ENCODE measurements at regions not wholly inside any gene's neighbourhood (a gene's known extent, or its start where the extent isn't known, plus 50 kb on each side); places are given as distances from the start of the nearest gene placed in this dataset.
A peak's percentile ranks its signal among the peaks of the same experiment; 100 is the strongest.
"Not testable (repeated sequence)": the region's sequence is repeated elsewhere in the genome, so short reads cannot be mapped to it uniquely, and the experiment has no call there.

DNA sequence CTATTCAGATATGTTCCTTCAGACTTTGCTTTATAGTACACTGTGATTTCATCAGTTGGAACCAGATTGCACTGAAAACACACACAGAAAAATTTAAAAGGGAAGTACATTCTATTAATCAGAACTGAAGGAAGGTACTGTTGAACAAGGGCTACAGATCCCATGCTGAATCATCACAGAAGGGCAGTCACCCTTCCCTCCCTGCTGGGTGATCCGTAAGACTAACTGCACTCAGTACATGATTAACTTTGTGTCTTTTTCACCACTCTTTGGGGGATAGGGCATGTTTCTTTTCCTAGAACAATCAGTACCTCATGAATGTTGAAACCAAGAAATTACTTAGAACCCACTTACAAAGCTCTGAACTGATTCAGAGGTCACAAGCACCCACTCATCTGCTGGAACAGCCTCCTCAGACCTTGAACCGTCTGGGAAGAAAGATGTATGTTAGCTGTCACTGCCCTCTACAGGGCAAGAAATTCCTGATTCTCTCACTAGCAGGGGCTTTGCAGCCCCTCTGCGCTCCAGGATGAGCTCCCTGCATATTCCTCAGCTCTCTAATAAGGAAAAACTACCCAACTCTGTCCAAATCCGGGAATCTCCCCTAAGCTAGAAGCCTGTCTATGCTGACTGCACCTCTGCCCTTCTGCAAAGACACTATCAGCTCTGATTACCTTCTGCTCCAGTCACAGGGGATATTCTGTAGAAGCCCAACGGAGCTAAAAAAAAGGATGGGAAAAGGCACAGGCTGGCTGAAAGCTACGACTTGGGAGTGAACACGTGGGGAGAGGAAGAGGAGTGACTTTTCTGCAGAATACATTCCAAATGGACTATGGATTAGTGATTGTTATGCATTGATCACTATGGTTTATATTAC is 51.0 kb downstream of the IARS1 start:
- DNase-seq (ENCODE audit: low spot score) = peak; percentile 5

DNA sequence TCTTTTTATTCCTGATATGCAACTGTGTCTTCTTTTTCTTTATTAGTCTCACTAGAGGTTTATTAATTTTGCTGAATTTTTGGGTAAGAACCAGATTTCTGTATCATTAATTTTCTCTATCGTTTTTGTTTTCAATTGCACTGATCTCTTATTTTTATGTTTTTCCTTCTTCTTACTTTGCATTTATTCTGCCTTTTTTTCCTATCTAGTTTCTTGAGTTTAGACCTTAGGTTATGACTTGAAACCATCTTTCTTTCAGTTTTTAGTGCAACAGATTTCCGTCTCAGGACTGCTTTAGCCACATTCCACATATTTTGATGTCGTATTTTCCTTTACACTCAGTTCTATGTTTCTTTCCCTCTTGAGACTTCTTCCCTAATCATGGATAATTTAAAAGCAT is 56.6 kb downstream of the IARS1 start:
- no peak for DNase-seq (ENCODE audit: low spot score)

DNA sequence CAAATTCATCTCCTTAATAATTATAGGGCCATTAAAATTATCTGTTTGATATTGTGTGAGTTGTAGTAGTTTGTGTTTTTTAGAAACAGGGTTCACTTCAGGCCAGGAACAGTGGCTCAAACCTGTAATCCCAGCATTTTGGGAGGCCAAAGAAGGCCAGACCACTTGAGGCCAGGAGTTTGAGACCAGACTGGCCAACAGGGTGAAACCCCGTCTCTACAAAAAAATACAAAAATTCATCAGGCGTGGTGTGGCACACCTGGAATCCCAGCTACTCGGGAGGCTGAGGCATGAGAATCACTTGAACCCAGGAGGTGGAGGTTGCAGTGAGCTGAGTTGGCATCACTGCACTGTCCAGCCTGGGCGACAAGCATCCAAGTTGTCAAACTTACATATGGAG is 57.0 kb downstream of the IARS1 start:
- no peak for DNase-seq (ENCODE audit: low spot score)

DNA sequence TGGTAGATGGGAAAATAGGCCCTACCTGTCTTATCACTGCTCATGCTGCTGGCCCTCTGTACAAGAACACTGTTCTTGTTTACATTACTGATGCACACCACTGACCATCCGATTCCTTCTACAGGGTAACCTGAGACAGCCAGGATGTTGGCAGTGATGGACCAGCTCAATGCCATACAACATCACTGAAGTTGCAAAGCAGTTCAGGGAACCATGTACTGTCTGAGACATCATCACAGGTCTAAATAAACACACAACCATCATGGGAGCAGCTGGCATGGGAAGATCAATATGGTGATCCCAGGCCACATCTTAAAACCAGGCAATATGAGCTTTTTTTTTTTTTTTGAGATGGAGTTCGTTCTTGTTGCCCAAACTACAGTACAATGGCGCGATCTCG is 59.0 kb downstream of the IARS1 start:
- DNase-seq (ENCODE audit: low spot score) = no peak

DNA sequence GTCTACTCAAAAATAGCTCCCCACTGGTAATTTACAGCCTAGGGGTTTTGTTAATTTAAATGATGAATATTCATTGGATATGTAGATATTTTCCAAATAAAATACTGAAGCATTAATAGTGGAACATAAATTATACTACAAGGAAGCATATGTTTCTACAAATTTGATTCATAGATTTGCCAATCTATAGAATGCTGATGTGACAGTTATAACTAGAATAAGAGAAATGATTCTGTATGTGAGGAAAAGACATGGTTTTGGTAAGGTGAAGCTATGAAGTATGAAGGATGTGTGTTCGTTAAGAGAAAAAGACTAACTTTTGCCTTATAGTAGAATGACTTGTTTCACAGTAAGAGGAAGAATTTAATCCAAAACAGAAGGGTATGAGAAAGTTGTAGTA is 61.3 kb downstream of the IARS1 start:
- no peak for DNase-seq (ENCODE audit: low spot score)

DNA sequence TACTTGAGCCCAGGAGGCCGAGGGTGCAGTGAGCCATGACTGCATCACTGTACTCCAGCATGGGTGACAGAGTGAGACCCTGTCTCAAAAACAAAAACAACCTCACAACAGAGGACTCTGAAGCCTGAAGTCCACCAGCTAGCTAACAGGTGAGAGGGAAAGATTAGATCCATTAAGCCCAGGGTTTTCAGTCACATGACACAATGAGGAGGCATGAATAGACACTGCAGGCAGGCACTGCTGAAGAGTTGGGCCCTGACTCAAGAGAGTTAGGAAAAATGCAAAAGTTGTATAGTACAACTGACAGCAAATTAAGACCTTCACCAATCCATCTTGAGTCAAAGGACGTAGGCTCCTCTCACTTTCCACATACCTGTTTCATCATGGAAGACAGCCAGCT is 64.9 kb downstream of the IARS1 start:
- DNase-seq (ENCODE audit: low spot score) = no peak

DNA sequence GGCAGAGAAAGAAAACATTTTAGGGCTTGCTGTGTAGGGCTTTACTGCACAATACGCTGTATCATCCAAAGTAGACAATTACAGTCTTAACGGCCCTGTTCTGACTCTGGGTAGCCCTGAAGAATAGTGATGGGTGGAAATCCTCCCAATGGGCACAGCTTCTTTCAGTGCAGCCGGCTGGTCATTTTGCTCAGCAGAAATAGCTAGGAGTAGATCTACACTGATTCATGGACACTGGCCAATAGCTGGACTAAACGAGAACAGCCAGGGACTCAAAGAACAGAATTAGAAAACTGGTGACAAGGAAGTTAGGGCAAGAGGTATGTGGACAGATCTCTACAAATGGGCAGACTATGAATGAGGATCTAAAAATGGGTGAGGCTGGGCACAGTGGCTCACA is 69.3 kb downstream of the IARS1 start:
- no peak for DNase-seq (ENCODE audit: low spot score)

DNA sequence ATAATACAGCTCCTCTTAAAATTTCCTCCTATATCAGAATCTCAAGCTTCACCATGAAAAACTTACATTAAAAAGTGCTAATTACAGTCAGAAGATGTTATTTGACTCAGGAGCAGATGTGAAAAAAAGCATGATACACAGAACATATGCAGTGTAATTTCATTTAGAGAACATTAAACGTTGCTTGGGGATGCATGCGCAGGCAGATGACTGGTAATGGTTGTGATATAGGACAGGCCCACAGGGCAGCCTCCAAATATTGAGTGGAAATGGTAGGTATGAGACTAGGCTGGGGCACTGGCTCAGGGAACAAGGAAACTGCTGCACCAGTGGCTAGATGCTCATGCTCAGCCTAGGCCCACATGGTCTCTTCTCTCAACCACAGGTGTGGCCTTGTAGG is 69.7 kb downstream of the IARS1 start:
- DNase-seq (ENCODE audit: low spot score) = no peak

DNA sequence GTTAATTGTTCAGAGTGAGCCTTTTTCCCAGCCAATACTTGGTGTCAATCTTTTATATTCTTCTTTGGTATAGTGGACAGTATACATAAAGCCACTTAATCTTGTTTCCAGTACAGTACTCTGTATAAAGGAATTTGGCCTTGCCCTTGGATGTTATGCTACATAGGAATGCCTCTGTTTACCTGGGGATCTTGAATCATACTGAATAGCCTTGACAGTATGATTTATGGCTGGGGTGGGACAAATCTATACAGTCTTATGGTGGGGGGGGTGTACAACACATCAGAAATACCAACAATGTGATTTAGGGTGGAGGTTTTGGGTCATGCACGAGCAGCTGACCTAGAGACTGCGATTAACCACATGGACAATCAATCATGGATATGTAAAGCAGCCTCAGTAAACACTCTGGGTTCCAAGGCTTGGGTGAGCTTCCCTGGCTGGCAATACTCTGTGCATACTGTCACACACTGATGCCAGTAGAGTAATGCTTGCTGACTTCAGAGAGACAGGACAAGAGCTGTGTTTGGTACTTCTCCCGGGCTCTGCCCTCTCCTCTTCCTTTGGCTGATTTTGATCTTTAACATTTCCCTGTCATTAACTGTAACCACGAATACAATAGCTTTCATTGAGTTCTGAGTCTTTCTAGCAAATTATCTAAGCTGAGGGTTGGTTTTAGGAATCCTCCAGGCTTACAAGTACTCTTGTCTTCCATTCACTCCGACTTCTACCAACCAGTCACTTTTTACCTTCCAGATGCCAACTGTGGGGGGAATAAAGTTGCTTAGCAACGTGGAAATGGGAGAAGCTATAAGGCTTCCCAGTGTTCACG is 84.6 kb downstream of the IARS1 start:
- DNase-seq (ENCODE audit: low spot score) = no peak

DNA sequence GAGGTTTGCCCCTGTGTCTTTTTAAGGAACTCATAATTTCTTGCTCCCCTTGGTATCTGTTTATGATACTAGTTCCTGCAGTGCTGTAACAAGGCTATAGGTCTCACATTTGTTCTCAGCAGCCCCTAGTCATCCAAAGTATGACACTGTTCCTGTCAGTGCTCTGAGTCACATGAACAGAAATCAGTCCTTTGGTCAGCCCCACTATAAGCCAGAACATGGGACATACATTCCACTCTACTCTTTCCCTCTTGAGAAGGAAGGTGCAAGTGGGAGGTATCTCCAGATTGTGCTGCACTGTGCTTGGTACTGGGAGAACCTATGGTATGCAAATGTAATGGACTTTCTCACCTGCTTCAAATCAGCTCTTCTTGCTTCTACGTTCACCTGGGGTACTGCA is 87.0 kb downstream of the IARS1 start:
- DNase-seq (ENCODE audit: low spot score) = no peak

DNA sequence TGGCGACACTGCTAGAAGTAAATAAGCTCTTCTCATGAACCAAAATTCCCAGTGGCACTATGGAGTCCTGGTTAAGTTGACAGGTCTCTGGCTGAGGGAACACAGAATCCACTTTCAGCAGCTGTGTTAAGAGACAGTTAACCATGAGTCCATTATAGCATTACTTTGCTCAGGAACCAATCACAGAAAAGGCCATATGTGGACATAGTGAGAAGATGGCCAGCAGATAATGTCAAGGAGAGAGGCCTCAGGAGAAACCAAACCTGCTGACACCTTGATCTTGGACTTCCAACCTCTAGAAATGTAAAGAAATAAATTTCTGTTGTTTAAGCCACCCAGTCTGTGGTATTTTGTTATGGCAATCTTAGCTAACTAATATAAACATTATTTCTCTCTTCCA is 88.7 kb upstream of the SPTLC1 start:
- DNase-seq (ENCODE audit: low spot score) = not testable (repeated sequence)

DNA sequence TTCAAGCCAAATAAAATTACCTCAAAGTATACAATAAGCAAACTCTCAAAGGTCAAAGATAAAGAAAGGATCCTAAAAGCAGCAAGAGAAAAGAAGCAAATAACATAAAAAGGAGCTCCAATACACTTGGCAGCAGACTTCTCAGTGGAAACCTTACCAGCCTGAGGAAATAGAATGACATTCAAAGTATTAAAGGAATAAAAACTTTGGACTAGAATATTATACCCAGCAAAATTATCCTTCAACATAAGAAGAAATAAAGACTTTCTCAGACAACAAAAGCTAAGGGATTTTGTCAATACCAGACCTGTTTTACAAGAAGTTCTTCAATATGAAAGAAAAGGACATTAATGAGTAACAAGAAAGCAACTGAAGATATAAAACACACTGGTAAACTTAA is 83.0 kb upstream of the SPTLC1 start:
- DNase-seq (ENCODE audit: low spot score) = not testable (repeated sequence)

DNA sequence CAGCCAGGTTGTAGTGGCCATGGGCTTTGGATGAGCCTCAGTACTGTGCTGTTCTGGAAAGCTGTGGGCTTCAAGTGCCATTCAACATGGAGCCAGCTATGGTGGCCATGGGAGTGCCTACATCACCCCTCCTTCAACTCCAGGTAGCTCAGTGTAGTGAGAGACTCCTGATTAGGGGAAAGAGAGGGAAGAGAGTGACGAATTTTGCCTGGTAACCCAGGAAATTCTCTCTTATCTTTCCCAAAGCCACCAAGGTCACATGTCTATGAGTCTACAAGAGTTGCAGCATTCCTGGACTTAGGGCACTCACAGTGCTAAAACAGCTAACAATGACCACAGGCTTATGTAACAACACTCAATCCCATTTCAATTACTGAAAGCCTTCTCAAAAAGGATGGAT is 81.7 kb upstream of the SPTLC1 start:
- no peak for DNase-seq (ENCODE audit: low spot score)

DNA sequence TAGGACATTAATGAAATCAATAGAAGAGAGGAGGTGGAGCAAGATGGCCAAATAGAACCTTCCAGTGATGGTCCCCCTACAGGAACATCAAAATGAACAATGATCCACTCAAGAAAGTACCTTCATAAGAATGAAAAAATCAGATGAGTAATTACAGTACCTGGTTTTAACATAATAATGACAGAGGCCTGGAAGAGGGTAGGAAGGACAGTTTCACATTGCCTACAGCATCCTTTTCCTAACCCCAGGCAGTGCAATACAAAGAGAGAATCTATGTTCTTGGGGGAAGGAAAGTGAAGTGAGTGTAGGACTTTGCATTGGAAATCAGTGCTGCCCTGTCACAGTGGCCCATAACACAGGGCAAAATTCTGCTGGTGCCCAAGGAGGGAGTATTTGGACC is 81.2 kb upstream of the SPTLC1 start:
- no peak for DNase-seq (ENCODE audit: low spot score)

DNA sequence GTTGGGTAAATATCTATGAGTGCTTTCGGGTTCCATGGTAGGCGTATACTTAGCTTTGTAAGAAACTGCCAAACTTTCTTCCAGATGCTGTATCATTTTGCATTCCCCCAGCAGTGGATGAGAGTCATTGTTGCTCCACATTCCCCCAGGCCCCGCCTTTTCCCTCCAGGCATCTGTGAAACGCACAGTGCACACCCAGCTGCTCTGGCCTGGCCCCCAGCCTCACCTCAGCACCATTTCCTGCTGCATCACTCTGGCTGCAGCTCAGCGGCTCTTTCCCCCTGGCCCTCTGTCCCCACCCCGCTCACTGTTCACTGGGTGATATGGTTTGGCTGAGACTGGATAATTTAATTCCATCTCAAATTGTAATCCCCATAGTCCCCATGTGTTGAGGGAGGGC is 76.6 kb upstream of the SPTLC1 start:
- no peak for DNase-seq (ENCODE audit: low spot score)

DNA sequence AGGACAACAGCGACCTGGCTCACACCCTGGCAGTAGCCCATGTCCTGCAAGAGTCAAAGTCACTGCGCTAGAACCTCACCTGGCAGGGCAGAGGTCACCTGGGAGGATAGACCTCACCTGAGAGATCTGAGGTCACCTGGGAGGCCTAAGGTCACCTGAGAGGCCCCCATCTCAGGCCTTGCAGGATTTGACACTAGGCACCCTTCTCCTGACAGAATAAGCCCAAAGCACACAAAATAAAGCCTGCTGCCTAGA is 75.2 kb upstream of the SPTLC1 start:
- DNase-seq (ENCODE audit: low spot score) = no peak

DNA sequence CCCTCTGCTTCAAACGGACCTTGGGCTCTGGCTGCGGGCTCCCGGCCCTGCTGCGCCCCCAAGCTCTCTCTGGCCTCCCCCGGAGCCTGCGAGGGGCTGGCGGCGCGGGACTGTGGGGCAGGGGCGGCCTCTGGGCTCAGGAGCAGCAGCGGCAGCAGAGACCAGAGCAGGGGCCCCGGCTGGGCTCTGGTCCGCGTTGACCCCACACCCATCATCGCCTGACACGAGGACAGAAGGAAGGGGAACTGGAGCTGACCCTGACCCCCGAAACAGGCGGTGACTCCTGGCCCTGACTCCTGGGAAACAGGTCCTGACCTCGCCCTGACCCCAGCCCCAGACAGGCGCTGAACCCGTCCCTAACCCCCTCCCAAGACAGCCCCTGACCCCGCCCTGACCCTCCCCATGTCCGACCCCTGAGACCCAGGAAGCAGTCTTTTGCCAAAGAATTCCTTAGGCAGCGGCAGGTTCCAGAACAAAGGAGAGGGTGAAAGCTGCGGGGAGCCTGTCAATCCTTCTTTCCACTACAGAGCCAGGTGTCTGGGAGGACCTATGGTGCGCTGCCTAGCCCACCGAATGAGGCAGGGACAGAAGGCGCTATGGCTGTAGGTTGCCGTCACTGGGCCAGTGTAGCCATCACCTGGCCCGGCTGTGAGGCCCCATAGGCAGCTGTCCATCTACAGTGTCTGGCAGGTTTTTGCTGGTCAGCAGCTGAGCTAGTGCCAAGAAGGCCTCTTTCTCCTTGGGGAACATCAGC is 74.7 kb upstream of the SPTLC1 start:
- DNase-seq (ENCODE audit: low spot score) = no peak

DNA sequence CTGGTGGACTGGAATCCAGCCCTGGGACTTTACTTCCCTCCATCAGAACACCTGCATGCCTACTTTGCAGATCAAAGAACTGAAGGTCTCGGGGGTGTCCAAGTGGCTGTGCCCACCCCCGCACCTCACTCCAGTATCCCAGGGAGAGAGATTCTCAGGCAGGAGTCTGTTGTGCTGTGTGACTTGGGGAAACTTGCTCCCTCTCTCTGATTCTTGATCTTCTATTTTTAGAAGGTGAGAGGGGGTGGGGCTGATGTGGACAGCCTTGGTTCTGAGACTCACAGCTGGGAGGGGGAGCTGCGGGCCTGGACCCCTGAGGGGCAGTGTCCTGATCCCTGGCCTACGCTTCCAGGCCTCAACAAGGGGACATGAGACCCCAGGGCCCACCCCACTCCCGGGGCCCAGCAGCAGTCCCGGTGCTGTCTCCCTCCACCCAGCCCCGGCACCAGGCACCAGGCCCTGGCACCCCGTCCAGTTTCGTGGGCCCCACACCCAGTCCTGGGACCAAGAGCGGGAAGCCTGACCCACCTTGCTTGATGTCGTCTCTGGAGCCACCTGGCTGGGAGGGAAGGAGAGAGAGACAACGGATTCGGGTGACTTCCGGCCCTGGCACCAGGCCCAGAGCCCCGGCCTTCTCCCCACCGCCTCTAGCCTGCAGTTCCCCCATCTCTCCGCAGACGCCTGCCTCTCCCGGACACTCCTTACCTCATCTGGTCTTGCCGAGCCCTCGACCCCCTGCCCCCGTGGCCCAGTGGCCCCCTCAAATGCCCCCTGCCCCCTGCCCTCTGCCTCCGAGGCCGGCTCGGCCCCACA is 74.0 kb upstream of the SPTLC1 start:
- no peak for DNase-seq (ENCODE audit: low spot score)

DNA sequence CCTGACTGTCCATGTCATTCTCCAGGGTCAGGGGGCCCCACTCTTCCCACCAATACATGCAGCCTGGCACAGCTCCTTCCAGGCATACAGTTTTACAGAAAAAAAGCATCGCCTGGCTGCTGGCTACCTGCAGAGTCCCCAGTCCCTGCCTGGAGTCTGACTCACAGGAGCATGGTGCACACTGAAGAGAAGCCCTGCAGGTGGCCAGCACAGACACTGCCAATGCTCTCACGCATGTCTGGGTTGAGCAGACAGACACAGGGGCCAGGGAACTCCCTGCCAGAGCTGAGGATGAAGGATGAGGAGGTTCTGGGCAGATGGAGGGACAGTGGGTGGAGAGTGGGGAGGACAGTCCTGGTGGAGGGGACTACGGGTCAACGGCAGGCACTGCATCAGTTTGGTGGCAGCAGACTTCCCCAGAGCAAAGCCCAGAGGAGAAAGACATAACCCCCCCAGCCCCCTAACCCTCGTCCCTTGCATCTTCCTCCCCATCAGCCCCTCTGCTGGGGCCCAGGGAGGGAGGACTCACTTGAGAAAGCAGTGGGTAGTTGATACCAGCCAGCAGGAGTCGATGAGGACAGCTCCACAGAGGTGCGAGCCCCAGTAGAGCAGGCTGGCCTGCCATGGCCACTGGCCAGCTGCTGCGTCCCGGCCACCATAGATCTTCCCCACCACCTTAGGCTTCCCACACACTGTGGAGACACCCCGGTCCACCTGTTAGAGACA is 72.9 kb upstream of the SPTLC1 start:
- DNase-seq (ENCODE audit: low spot score) = no peak

DNA sequence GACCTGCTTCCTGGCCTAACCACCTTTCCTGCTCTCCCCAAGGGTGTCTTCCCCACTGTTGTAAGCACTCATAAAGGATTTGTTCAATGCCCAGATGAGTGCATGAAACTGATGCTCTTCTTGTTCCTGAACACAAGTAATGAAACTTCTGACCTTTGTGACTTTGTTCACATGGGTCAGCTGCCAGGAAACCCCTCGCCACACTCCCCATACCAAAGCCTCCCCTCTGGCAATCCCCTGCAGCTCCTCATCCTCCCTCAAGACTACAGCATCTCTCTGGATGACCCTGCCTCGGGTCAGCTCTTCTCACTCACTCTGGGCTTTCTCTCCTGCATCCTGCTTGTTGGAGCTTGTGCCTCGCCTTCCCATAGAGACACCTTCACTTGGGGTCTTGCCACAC is 72.2 kb upstream of the SPTLC1 start:
- DNase-seq (ENCODE audit: low spot score) = no peak

DNA sequence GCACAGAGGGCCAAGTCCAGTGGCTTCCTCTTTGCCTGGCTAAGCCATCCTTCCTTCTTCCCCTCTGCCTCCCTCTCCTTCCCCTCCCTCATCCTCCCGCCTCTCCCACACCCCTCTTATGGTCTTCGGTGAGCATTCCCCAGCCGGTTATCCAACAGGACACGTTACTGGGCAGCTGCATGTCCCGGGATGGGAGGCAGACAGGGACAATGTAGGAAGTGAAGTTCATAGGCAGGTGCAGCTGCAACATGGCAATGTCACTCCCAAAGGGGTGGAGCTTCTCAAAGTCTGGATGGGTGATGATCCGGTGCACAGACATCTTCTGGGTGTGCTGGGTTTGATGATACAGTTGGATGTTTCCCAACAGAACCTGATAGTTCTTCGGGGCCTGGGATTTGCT is 71.4 kb upstream of the SPTLC1 start:
- no peak for DNase-seq (ENCODE audit: low spot score)

All from umbilical cord (tissue), 1 donor.